HEK293 (cell line): ENCODE measurements at regions not wholly inside any gene's neighbourhood (a gene's known extent, or its start where the extent isn't known, plus 50 kb on each side); places are given as distances from the start of the nearest gene placed in this dataset.

Experiments
- CTCF ChIA-PET: fragments of 350-600 bp; formaldehyde crosslinking; extraction: SDS; loops from one replicate; lab custom pipeline; 2021; ENCODE audit warnings: antibody characterized with exemption; lab: Yijun Ruan, JAX
- POLR2A ChIA-PET: fragments of 300-600 bp; formaldehyde crosslinking; extraction: SDS; loops from one replicate; lab custom pipeline; 2020; ENCODE audit warnings: antibody characterized with exemption, inconsistent platforms; lab: Yijun Ruan, JAX
- H3K27ac ChIP-seq: fragments of 200-500 bp; sonication (Bioruptor generic); 2 replicates; pipeline ENCODE4 v1.5.1; 2014; ENCODE audit warnings: low read depth, low read length, control low read depth, inconsistent platforms; ENCODE audit errors: extremely low read depth
- H3K36me3 ChIP-seq, 2 experiments: fragments of 200-500 bp in 1 of 2; sonication (Bioruptor generic) in 1 of 2; 1 replicate in 1 of 2; 2 replicates in 1 of 2; pipeline ENCODE4 v1.5.1; 2014 to 2017; ENCODE audit warnings: inconsistent platforms in 2 of 2, low read length in 2 of 2; ENCODE audit not compliant: control insufficient read depth in 2 of 2, insufficient read depth in 1 of 2
- H3K4me1 ChIP-seq: fragments of 200-500 bp; sonication (Bioruptor generic); 2 replicates; pipeline ENCODE4 v1.5.1; 2014; ENCODE audit warnings: mild to moderate bottlenecking, low read length, inconsistent platforms; ENCODE audit not compliant: control insufficient read depth, insufficient read depth
- H3K4me3 ChIP-seq: 2 replicates; pipeline ENCODE4 v1.5.1; 2011; ENCODE audit warnings: low read depth, mild to moderate bottlenecking, control low read depth, low read length, moderate library complexity
- H3K9me3 ChIP-seq: fragments of 200-500 bp; sonication (Bioruptor generic); 2 replicates; pipeline ENCODE4 v1.5.1; 2014; ENCODE audit warnings: low read depth, low read length, inconsistent platforms; ENCODE audit not compliant: control insufficient read depth, insufficient read depth
- GLIS2 ChIP-seq: fragments of 450-650 bp; formaldehyde crosslinking; IDR thresholded peaks from 2 replicates; pipeline ENCODE4 v1.5.1; 2016; ENCODE audit warnings: missing biosample characterization, missing genetic modification characterization
- KLF10 ChIP-seq: fragments of 450-650 bp; IDR thresholded peaks from 2 replicates; pipeline ENCODE4 v1.5.1; 2018; ENCODE audit warnings: missing biosample characterization, mild to moderate bottlenecking, missing genetic modification characterization
- KLF7 ChIP-seq: fragments of 450-650 bp; formaldehyde crosslinking; IDR thresholded peaks from 2 replicates; pipeline ENCODE4 v1.5.1; 2016; ENCODE audit warnings: missing biosample characterization, missing genetic modification characterization, borderline replicate concordance
- ZBTB21 ChIP-seq: fragments of 450-650 bp; formaldehyde crosslinking; IDR thresholded peaks from 2 replicates; pipeline ENCODE4 v1.5.1; 2017; ENCODE audit warnings: missing biosample characterization, missing genetic modification characterization
- ZNF112 ChIP-seq: fragments of 450-650 bp; formaldehyde crosslinking; IDR thresholded peaks from 2 replicates; pipeline ENCODE4 v1.5.0; 2017; ENCODE audit warnings: missing biosample characterization, missing genetic modification characterization
- ZNF114 ChIP-seq: fragments of 450-650 bp; formaldehyde crosslinking; IDR thresholded peaks from 2 replicates; pipeline ENCODE4 v1.5.0; 2017; ENCODE audit warnings: missing biosample characterization, missing genetic modification characterization
- ZNF133 ChIP-seq: fragments of 450-650 bp; formaldehyde crosslinking; IDR thresholded peaks from 2 replicates; pipeline ENCODE4 v1.5.1; 2016; ENCODE audit warnings: missing biosample characterization, missing genetic modification characterization
- ZNF157 ChIP-seq: fragments of 450-650 bp; formaldehyde crosslinking; IDR thresholded peaks from 2 replicates; pipeline ENCODE4 v1.5.1; 2016; ENCODE audit warnings: missing biosample characterization, missing genetic modification characterization
- ZNF184 ChIP-seq: fragments of 450-650 bp; IDR thresholded peaks from 2 replicates; pipeline ENCODE4 v1.5.1; 2018; ENCODE audit warnings: missing biosample characterization, mild to moderate bottlenecking, missing genetic modification characterization
- ZNF2 ChIP-seq: fragments of 450-650 bp; formaldehyde crosslinking; IDR thresholded peaks from 2 replicates; pipeline ENCODE4 v1.5.1; 2016; ENCODE audit warnings: missing biosample characterization, missing genetic modification characterization
- ZNF248 ChIP-seq: fragments of 450-650 bp; formaldehyde crosslinking; IDR thresholded peaks from 2 replicates; pipeline ENCODE4 v1.5.1; 2017; ENCODE audit warnings: missing biosample characterization, missing genetic modification characterization
- ZNF391 ChIP-seq: fragments of 450-650 bp; formaldehyde crosslinking; IDR thresholded peaks from 2 replicates; pipeline ENCODE4 v1.5.1; 2016; ENCODE audit warnings: low read depth, missing biosample characterization, missing genetic modification characterization, borderline replicate concordance
- ZNF529 ChIP-seq: fragments of 450-650 bp; formaldehyde crosslinking; IDR thresholded peaks from 2 replicates; pipeline ENCODE4 v1.5.1; 2017; ENCODE audit warnings: missing genetic modification characterization, missing biosample characterization; ENCODE audit not compliant: insufficient replicate concordance
- ZNF558 ChIP-seq: fragments of 450-650 bp; formaldehyde crosslinking; IDR thresholded peaks from 2 replicates; pipeline ENCODE4 v1.5.1; 2016; ENCODE audit warnings: missing biosample characterization, missing genetic modification characterization
- ZNF561 ChIP-seq: fragments of 450-650 bp; IDR thresholded peaks from 2 replicates; pipeline ENCODE4 v1.5.1; 2018; ENCODE audit warnings: missing biosample characterization, missing genetic modification characterization, borderline replicate concordance
- ZNF670 ChIP-seq: fragments of 450-650 bp; formaldehyde crosslinking; IDR thresholded peaks from 2 replicates; pipeline ENCODE4 v1.5.1; 2016; ENCODE audit warnings: missing biosample characterization, missing genetic modification characterization, low read depth
- ZNF785 ChIP-seq: fragments of 450-650 bp; formaldehyde crosslinking; IDR thresholded peaks from 2 replicates; pipeline ENCODE4 v1.5.1; 2016; ENCODE audit warnings: missing biosample characterization, missing genetic modification characterization
- ZNF830 ChIP-seq: fragments of 450-650 bp; IDR thresholded peaks from 2 replicates; pipeline ENCODE4 v1.5.0; 2018; ENCODE audit warnings: missing biosample characterization, missing genetic modification characterization, low read depth, mild to moderate bottlenecking, moderate library complexity
- TF ChIP-seq, protein P1 (sequence below): fragments of 450-650 bp; formaldehyde crosslinking; IDR thresholded peaks from 2 replicates; pipeline ENCODE4 v1.5.1; 2016; ENCODE audit warnings: missing biosample characterization, missing genetic modification characterization
- TF ChIP-seq, protein P2 (sequence below): fragments of 450-650 bp; formaldehyde crosslinking; IDR thresholded peaks from 2 replicates; pipeline ENCODE4 v1.5.1; 2016; ENCODE audit warnings: missing biosample characterization, missing genetic modification characterization
- TF ChIP-seq, protein P3 (sequence below): fragments of 450-650 bp; formaldehyde crosslinking; optimal IDR thresholded peaks from 2 replicates; pipeline ENCODE3; 2016; ENCODE audit warnings: missing biosample characterization, mild to moderate bottlenecking, missing genetic modification characterization
- TF ChIP-seq, protein P4 (sequence below): fragments of 450-650 bp; formaldehyde crosslinking; IDR thresholded peaks from 2 replicates; pipeline ENCODE4 v1.5.1; 2016; ENCODE audit warnings: missing biosample characterization, missing genetic modification characterization, borderline replicate concordance
- TF ChIP-seq, protein P5 (sequence below): fragments of 450-650 bp; formaldehyde crosslinking; IDR thresholded peaks from 2 replicates; pipeline ENCODE4 v1.5.1; 2016; ENCODE audit warnings: missing biosample characterization, missing genetic modification characterization, low read depth

DNA sequence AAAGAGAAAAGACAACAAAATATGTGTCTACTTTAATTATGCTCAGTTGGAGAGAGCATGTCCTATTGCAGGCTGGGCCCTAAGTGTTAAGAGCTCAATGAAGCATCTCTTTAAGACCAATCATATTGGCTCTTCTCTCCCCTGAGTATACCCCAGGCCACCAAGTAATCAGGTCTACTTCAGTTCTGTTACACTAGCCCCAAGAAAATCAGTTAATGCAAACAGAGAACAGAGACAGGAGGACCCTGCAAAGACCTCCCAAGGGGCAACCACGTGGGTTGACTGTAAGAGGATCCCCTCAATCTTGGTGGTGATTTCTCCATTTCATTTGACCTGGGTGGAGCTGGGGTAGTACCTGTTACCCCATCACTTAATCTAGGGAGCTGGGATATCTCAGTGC is 451.0 kb upstream of the ZNF507 start:
- ChIA-PET CTCF (interaction anchor here (0.7 kb wide), 1 partner anchor 13 kb away, joined by 3 read pairs; no protein-coding TSS in a partner anchor), POLR2A (no interaction called here)
- Histone ChIP-seq H3K4me3 (no peak overlapping the region), H3K27ac (no peak overlapping the region), H3K36me3 (no peaks in the 10 kb centered on the region; a peak in 1 of 3 replicates), H3K9me3 (peaks cover 6% of the 10 kb centered on the region), H3K4me1 (no peaks in the 10 kb centered on the region)
- TF ChIP-seq ZNF112 (tag by site-specific recombination) (no peak), GLIS2 (tag by site-specific recombination) (no peak), ZNF391 (tag by site-specific recombination) (no peak), ZNF248 (tag by site-specific recombination) (no peak)
- TF ChIP-seq, protein P1, sequence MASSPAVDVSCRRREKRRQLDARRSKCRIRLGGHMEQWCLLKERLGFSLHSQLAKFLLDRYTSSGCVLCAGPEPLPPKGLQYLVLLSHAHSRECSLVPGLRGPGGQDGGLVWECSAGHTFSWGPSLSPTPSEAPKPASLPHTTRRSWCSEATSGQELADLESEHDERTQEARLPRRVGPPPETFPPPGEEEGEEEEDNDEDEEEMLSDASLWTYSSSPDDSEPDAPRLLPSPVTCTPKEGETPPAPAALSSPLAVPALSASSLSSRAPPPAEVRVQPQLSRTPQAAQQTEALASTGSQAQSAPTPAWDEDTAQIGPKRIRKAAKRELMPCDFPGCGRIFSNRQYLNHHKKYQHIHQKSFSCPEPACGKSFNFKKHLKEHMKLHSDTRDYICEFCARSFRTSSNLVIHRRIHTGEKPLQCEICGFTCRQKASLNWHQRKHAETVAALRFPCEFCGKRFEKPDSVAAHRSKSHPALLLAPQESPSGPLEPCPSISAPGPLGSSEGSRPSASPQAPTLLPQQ (tag by site-specific recombination), result no peak
- TF ChIP-seq, protein P2, sequence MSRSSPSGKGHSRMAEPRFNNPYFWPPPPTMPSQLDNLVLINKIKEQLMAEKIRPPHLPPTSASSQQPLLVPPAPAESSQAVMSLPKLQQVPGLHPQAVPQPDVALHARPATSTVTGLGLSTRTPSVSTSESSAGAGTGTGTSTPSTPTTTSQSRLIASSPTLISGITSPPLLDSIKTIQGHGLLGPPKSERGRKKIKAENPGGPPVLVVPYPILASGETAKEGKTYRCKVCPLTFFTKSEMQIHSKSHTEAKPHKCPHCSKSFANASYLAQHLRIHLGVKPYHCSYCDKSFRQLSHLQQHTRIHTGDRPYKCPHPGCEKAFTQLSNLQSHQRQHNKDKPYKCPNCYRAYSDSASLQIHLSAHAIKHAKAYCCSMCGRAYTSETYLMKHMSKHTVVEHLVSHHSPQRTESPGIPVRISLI (tag by site-specific recombination), result no peak
- TF ChIP-seq, protein P3, sequence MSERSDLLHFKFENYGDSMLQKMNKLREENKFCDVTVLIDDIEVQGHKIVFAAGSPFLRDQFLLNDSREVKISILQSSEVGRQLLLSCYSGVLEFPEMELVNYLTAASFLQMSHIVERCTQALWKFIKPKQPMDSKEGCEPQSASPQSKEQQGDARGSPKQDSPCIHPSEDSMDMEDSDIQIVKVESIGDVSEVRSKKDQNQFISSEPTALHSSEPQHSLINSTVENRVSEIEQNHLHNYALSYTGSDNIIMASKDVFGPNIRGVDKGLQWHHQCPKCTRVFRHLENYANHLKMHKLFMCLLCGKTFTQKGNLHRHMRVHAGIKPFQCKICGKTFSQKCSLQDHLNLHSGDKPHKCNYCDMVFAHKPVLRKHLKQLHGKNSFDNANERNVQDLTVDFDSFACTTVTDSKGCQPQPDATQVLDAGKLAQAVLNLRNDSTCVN (tag by site-specific recombination), result no peak

DNA sequence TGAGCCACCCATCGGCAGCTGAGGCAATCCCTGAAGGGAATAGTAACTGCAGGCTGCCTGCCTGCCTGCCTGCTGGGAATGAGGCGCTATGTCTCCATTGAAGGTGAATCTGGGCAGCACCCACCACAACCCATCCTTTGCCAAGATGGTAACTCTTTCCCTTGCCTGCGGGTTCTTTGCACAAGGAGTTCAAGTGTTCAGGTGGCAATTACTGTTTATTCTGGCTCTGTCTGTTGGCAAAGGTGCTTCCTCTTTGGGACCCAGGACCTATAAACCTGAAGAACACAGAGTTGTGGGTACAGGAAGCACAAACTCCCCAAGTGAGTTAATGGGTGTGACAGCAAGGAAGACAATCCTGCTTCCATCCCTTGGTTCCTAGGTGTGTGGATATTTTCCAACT is 448.1 kb upstream of the ZNF507 start:
- ChIA-PET POLR2A (no interaction called here), CTCF (no interaction called here)
- Histone ChIP-seq H3K4me3 (no peak overlapping the region), H3K27ac (no peak overlapping the region), H3K36me3 (no peaks in the 10 kb centered on the region; a peak in 1 of 3 replicates), H3K4me1 (no peaks in the 10 kb centered on the region), H3K9me3 (peaks cover 6% of the 10 kb centered on the region; the same call in 1 of the 2 replicates)
- TF ChIP-seq ZNF184, result no peak
- TF ChIP-seq ZNF133, result no peak
- no peak for TF ChIP-seq ZBTB21 (tag by site-specific recombination)
- TF ChIP-seq, protein P4, sequence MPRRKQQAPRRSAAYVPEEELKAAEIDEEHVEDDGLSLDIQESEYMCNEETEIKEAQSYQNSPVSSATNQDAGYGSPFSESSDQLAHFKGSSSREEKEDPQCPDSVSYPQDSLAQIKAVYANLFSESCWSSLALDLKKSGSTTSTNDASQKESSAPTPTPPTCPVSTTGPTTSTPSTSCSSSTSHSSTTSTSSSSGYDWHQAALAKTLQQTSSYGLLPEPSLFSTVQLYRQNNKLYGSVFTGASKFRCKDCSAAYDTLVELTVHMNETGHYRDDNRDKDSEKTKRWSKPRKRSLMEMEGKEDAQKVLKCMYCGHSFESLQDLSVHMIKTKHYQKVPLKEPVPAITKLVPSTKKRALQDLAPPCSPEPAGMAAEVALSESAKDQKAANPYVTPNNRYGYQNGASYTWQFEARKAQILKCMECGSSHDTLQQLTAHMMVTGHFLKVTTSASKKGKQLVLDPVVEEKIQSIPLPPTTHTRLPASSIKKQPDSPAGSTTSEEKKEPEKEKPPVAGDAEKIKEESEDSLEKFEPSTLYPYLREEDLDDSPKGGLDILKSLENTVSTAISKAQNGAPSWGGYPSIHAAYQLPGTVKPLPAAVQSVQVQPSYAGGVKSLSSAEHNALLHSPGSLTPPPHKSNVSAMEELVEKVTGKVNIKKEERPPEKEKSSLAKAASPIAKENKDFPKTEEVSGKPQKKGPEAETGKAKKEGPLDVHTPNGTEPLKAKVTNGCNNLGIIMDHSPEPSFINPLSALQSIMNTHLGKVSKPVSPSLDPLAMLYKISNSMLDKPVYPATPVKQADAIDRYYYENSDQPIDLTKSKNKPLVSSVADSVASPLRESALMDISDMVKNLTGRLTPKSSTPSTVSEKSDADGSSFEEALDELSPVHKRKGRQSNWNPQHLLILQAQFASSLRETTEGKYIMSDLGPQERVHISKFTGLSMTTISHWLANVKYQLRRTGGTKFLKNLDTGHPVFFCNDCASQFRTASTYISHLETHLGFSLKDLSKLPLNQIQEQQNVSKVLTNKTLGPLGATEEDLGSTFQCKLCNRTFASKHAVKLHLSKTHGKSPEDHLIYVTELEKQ (tag by site-specific recombination), result no peak
- no peak for TF ChIP-seq ZNF558 (tag by site-specific recombination)

DNA sequence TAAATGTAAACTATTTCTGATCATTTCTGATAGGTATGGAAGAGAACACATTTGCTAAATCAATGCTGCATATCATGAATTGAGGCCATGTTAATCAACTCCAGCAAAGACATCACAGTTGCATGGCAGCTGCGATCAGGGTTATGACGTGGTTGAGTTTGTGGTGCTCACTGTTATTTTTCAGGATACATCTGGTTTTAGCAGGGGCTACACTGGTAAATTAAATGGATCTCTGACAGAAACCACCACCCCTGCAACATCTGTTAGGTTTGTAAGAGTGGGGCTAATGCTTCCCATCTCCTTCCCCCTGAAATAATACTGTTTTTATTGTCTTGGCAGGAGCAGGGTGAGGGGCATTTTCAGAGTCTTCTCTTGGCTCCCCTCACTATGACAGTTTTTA is 444.4 kb upstream of the ZNF507 start:
- Histone ChIP-seq H3K4me1 (no peaks in the 10 kb centered on the region), H3K27ac (no peak overlapping the region), H3K36me3 (no peaks in the 10 kb centered on the region; a peak in 1 of 3 replicates), H3K4me3 (no peak overlapping the region), H3K9me3 (peaks cover 2% of the 10 kb centered on the region; the same call in 1 of the 2 replicates)
- TF ChIP-seq KLF7 (tag by site-specific recombination) (no peak), ZNF670 (tag by site-specific recombination) (no peak), ZNF561 (tag by site-specific recombination) (no peak), ZNF830 (tag by site-specific recombination) (no peak), ZNF114 (tag by site-specific recombination) (no peak), ZNF157 (tag by site-specific recombination) (no peak), KLF10 (tag by site-specific recombination) (no peak), ZNF529 (tag by site-specific recombination) (no peak), ZNF785 (tag by site-specific recombination) (no peak), ZNF2 (tag by site-specific recombination) (no peak)
- TF ChIP-seq, protein P5, sequence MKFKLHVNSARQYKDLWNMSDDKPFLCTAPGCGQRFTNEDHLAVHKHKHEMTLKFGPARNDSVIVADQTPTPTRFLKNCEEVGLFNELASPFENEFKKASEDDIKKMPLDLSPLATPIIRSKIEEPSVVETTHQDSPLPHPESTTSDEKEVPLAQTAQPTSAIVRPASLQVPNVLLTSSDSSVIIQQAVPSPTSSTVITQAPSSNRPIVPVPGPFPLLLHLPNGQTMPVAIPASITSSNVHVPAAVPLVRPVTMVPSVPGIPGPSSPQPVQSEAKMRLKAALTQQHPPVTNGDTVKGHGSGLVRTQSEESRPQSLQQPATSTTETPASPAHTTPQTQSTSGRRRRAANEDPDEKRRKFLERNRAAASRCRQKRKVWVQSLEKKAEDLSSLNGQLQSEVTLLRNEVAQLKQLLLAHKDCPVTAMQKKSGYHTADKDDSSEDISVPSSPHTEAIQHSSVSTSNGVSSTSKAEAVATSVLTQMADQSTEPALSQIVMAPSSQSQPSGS (tag by site-specific recombination), result no peak
- CTCF ChIA-PET, result no interaction called here
- POLR2A ChIA-PET, result no interaction called here
